CD8-positive, alpha-beta memory T cell (primary cell): ENCODE measurements at regions not wholly inside any gene's neighbourhood (a gene's known extent, or its start where the extent isn't known, plus 50 kb on each side); places are given as distances from the start of the nearest gene placed in this dataset.

Source experiments
- CTCF ChIA-PET: fragments of 350-600 bp; sonication (Branson Sonifier 250); formaldehyde crosslinking; loops from one replicate; lab custom pipeline; 2021; ENCODE audit warnings: antibody characterized with exemption; lab: Charles Lee
- POLR2A ChIA-PET: fragments of 350-600 bp; sonication (Branson Sonifier 250); formaldehyde crosslinking; loops from one replicate; lab custom pipeline; 2021; ENCODE audit warnings: antibody characterized with exemption; lab: Charles Lee
- DNase-seq, 5 donors: peaks; one replicate each; pipeline versions ENCODE4 v3.0.0 to v3.0.0-alpha.2; 2020 to 2022; ENCODE audit warnings: mixed read lengths in 1 of 5
- H3K27ac ChIP-seq: one replicate; pipeline ENCODE4 v1.7.0; 2013; ENCODE audit warnings: low read depth, mild to moderate bottlenecking, low read length, moderate library complexity
- H3K27me3 ChIP-seq: 2 replicates; pipeline ENCODE4 v1.7.0; 2013; ENCODE audit warnings: low read length, mild to moderate bottlenecking; ENCODE audit not compliant: insufficient read depth, poor library complexity, severe bottlenecking
- H3K36me3 ChIP-seq: 2 replicates; pipeline ENCODE4 v1.7.0; 2013; ENCODE audit warnings: mild to moderate bottlenecking, low read length, moderate library complexity; ENCODE audit not compliant: insufficient read depth
- H3K4me1 ChIP-seq: 2 replicates; pipeline ENCODE4 v1.7.0; 2013; ENCODE audit warnings: mild to moderate bottlenecking, low read length, moderate library complexity; ENCODE audit not compliant: insufficient read depth
- H3K4me3 ChIP-seq: 2 replicates; pipeline ENCODE4 v1.7.0; 2013; ENCODE audit warnings: mild to moderate bottlenecking, low read length
- H3K9me3 ChIP-seq: 2 replicates; pipeline ENCODE4 v1.7.0; 2013; ENCODE audit warnings: mild to moderate bottlenecking, low read length
- H3K27ac Mint-ChIP-seq, 8 donors: one replicate each; pipeline ENCODE4 v1.8.0; 2020 to 2021; ENCODE audit warnings: mixed read lengths in 8 of 8, mild to moderate bottlenecking in 6 of 8, inconsistent platforms in 3 of 8, moderate library complexity in 3 of 8
- H3K27me3 Mint-ChIP-seq, 2 donors: one replicate each; pipeline ENCODE4 v1.8.0; 2020 to 2021; ENCODE audit warnings: mixed read lengths in 2 of 2, mild to moderate bottlenecking in 1 of 2, moderate library complexity in 1 of 2
- H3K36me3 Mint-ChIP-seq, 3 donors: one replicate each; pipeline ENCODE4 v1.8.0; 2020 to 2021; ENCODE audit warnings: mixed read lengths in 3 of 3, inconsistent platforms in 1 of 3, mild to moderate bottlenecking in 1 of 3
- H3K4me1 Mint-ChIP-seq, 3 donors: one replicate each; pipeline ENCODE4 v1.8.0; 2020 to 2021; ENCODE audit warnings: mixed read lengths in 3 of 3, inconsistent platforms in 1 of 3, mild to moderate bottlenecking in 1 of 3
- H3K4me3 Mint-ChIP-seq, 7 donors: one replicate each; pipeline ENCODE4 v1.8.0; 2020 to 2021; ENCODE audit warnings: mixed read lengths in 7 of 7, mild to moderate bottlenecking in 6 of 7, moderate library complexity in 4 of 7, inconsistent platforms in 2 of 7
- H3K9me3 Mint-ChIP-seq, 5 donors: one replicate each; pipeline ENCODE4 v1.8.0; 2020 to 2022; ENCODE audit warnings: mixed read lengths in 5 of 5, mild to moderate bottlenecking in 3 of 5, moderate library complexity in 2 of 5, inconsistent platforms in 1 of 5

GRCh38 chr4:105075045-105075444, 71.6 kb upstream of the TET2 start:
- H3K27me3 Mint-ChIP-seq = no peaks in the 10 kb centered on the region
- H3K4me3 Mint-ChIP-seq = no peak overlapping the region
- H3K4me1 ChIP-seq = no peaks in the 10 kb centered on the region
- H3K27ac ChIP-seq = no peak overlapping the region
- no peak for DNase-seq
- no peaks in the 10 kb centered on the region for H3K9me3 ChIP-seq
- POLR2A ChIA-PET = no interaction called here
- no peaks in the 10 kb centered on the region for H3K36me3 Mint-ChIP-seq
- no peaks in the 10 kb centered on the region for H3K36me3 ChIP-seq
- H3K9me3 Mint-ChIP-seq = no peaks in the 10 kb centered on the region
- CTCF ChIA-PET = no interaction called here
- no peaks in the 10 kb centered on the region for H3K27me3 ChIP-seq
- no peaks in the 10 kb centered on the region for H3K4me1 Mint-ChIP-seq
- H3K4me3 ChIP-seq = no peak overlapping the region
- no peak overlapping the region for H3K27ac Mint-ChIP-seq

GRCh38 chr4:105088110-105088879, 58.4 kb upstream of the TET2 start:
- H3K9me3 Mint-ChIP-seq = peaks cover 0 to 5% (median 0%) of the 10 kb centered on the region in 5 donors

GRCh38 chr4:105092356-105092755, 54.3 kb upstream of the TET2 start:
- ChIA-PET POLR2A (no interaction called here), CTCF (no interaction called here)
- Histone ChIP-seq H3K9me3 (no peaks in the 10 kb centered on the region), H3K36me3 (no peaks in the 10 kb centered on the region), H3K4me3 (no peak overlapping the region), H3K27ac (no peak overlapping the region), H3K4me1 (no peaks in the 10 kb centered on the region), H3K27me3 (no peaks in the 10 kb centered on the region)
- peaks cover 7 to 19% (median 17%) of the 10 kb centered on the region in 5 donors for H3K9me3 Mint-ChIP-seq
- H3K27ac Mint-ChIP-seq = no peak overlapping the region
- peaks cover 0 to 3% (median 1%) of the 10 kb centered on the region in 3 donors for H3K36me3 Mint-ChIP-seq
- peaks cover 7 to 8% of the 10 kb centered on the region in 2 donors for H3K27me3 Mint-ChIP-seq
- no peaks in the 10 kb centered on the region for H3K4me1 Mint-ChIP-seq
- H3K4me3 Mint-ChIP-seq = no peak overlapping the region
- no peak for DNase-seq

More at GRCh38 chr4:105088110-105088879, 58.4 kb upstream of the TET2 start:
- H3K9me3 ChIP-seq = no peaks in the 10 kb centered on the region
- CTCF ChIA-PET = no interaction called here
- POLR2A ChIA-PET = no interaction called here
- no peaks in the 10 kb centered on the region for H3K4me1 Mint-ChIP-seq
- no peak for DNase-seq
- no peak overlapping the region for H3K4me3 Mint-ChIP-seq
- no peaks in the 10 kb centered on the region for H3K27me3 ChIP-seq
- no peak overlapping the region for H3K27ac ChIP-seq
- H3K27ac Mint-ChIP-seq = no peak overlapping the region
- no peak overlapping the region for H3K4me3 ChIP-seq
- H3K36me3 ChIP-seq = no peaks in the 10 kb centered on the region
- no peaks in the 10 kb centered on the region for H3K4me1 ChIP-seq
- H3K27me3 Mint-ChIP-seq = peaks cover 8 to 10% of the 10 kb centered on the region in 2 donors
- peaks cover 0 to 1% (median 0%) of the 10 kb centered on the region in 3 donors for H3K36me3 Mint-ChIP-seq

- DNase-seq = no peak
- no peaks in the 10 kb centered on the region for H3K36me3 ChIP-seq
- ChIA-PET CTCF (no interaction called here), POLR2A (no interaction called here)
- H3K27ac ChIP-seq = no peak overlapping the region
- H3K36me3 Mint-ChIP-seq = peaks cover 0 to 3% (median 1%) of the 10 kb centered on the region in 3 donors
- H3K27ac Mint-ChIP-seq = no peak overlapping the region
- H3K9me3 ChIP-seq = no peaks in the 10 kb centered on the region
- no peaks in the 10 kb centered on the region for H3K4me1 ChIP-seq
- H3K4me3 ChIP-seq = no peak overlapping the region
- H3K27me3 Mint-ChIP-seq = peaks cover 7 to 8% of the 10 kb centered on the region in 2 donors
- H3K4me3 Mint-ChIP-seq = no peak overlapping the region
- no peaks in the 10 kb centered on the region for H3K4me1 Mint-ChIP-seq
- H3K27me3 ChIP-seq = no peaks in the 10 kb centered on the region
- H3K9me3 Mint-ChIP-seq = peaks cover 7 to 21% (median 17%) of the 10 kb centered on the region in 5 donors
Observed at GRCh38 chr4:105092768-105093167, 53.9 kb upstream of the TET2 start.

- Mint-ChIP-seq H3K9me3 (peaks cover 7 to 25% (median 18%) of the 10 kb centered on the region in 5 donors), H3K27me3 (peaks cover 8 to 13% of the 10 kb centered on the region in 2 donors), H3K27ac (no peak overlapping the region), H3K4me1 (no peaks in the 10 kb centered on the region), H3K36me3 (peaks cover 0 to 3% (median 2%) of the 10 kb centered on the region in 3 donors), H3K4me3 (no peak overlapping the region)
- H3K4me1 ChIP-seq = no peaks in the 10 kb centered on the region
- DNase-seq = no peak
- POLR2A ChIA-PET = no interaction called here
- H3K4me3 ChIP-seq = no peak overlapping the region
- H3K36me3 ChIP-seq = no peaks in the 10 kb centered on the region
- H3K27ac ChIP-seq = no peak overlapping the region
- CTCF ChIA-PET = no interaction called here
- H3K27me3 ChIP-seq = no peaks in the 10 kb centered on the region
- no peaks in the 10 kb centered on the region for H3K9me3 ChIP-seq
Observed at GRCh38 chr4:105093975-105094374, 52.7 kb upstream of the TET2 start.
